Renal pelvis (tissue), 1 donor: ENCODE measurements at regions not wholly inside any gene's neighbourhood (a gene's known extent, or its start where the extent isn't known, plus 50 kb on each side); places are given as distances from the start of the nearest gene placed in this dataset.

Experiments
- DNase-seq: peaks from one replicate; pipeline ENCODE4 v3.0.0-alpha.2; 2013

DNA sequence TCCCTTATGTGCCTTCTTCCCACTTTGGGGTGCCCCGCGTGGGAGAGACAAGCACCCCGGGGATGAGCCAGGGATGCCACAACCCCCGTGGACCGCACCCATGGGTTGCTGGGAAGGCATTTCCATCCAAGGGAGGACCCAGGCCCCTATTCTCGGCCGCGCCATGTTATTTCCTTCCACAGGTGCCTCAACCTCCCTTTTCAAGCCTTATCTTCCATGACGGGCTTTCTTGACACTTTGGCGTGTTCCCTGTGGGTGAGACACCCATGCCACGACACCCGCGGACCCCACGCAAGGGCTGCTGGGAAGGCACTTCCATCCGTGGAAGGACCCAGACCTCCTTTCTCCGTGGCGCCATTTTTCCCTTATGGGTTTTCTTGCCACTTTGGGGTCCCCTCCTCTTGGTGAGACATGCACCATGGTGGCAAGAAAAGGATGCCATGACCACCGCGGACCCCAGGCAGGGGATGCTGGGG is 269.2 kb downstream of the ALG10 start:
- no peak for DNase-seq

GRCh38 chr12:34292736-34293625 is 270.7 kb downstream of the ALG10 start:
- DNase-seq, result no peak

- no peak for DNase-seq
Observed at GRCh38 chr12:34294137-34294536, 271.8 kb downstream of the ALG10 start.

DNA sequence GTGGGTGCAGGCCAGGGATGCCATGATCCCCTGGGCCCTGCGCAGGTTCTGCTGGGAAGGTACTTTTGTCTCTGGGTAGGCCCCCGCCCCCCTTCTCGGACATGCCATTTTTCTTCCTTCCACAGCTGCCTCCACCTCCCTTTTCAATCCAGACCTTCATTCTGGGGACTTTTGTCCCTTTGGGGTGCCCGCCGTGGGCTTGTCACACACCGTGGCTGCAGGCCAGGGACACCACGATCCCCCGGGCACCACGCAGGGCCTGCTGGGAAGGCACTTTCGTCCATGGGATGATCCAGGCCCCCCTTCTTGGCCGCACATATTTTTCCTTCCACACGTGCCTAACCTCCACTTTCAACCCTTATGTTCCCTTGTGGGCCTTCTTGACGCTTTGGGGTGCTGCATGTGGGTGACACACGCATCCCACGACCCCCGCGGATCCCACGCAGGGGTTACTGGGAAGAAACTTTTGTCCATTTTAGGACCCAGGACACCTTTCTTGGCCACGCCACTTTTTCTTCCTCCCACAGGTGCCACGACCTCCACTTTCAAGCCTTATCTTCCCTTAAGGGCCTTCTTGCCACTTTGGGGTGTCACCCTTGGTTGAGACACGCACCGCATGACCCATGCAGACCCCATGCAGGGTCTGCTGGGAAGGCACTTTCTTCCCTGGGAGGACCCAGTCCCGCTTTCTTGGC is 272.5 kb downstream of the ALG10 start:
- no peak for DNase-seq

GRCh38 chr12:34295366-34296142 is 273.3 kb downstream of the ALG10 start:
- no peak for DNase-seq

- no peak for DNase-seq
Observed at GRCh38 chr12:34296143-34297041, 274.1 kb downstream of the ALG10 start.

DNA sequence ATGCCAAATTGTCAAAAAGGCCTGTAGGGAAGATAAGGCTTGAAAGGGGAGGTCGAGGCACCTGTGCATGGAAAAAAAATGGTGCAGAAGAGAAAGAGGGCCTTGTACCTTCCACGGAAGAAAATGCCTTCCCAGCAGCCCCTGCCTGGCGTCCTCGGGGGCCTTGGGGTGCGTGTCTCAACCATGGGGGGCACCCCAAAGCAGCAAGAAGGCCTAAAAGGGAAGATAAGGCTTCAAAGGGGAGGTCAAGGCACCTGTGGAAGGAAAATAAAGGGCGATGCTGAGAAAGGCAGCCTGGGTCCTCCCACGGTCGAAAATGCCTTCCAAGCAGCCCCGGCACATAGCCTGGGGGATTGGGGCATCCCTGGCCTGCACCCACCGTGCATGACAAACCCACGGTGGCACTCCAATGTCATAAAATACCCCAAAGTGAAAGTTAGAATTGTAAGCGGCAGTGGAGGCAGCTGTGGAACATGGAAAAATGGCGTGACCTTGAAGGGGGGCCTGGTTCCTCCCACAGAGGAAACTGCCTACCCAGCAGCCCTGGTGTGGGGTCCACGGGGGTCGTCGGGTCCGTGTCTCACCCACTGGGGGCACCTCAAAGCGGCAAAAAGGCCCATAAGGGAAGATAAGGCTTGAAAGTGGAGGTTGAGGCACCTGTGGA is 275.0 kb downstream of the ALG10 start:
- no peak for DNase-seq

GRCh38 chr12:34297790-34298164 is 275.5 kb downstream of the ALG10 start:
- no peak for DNase-seq

DNA sequence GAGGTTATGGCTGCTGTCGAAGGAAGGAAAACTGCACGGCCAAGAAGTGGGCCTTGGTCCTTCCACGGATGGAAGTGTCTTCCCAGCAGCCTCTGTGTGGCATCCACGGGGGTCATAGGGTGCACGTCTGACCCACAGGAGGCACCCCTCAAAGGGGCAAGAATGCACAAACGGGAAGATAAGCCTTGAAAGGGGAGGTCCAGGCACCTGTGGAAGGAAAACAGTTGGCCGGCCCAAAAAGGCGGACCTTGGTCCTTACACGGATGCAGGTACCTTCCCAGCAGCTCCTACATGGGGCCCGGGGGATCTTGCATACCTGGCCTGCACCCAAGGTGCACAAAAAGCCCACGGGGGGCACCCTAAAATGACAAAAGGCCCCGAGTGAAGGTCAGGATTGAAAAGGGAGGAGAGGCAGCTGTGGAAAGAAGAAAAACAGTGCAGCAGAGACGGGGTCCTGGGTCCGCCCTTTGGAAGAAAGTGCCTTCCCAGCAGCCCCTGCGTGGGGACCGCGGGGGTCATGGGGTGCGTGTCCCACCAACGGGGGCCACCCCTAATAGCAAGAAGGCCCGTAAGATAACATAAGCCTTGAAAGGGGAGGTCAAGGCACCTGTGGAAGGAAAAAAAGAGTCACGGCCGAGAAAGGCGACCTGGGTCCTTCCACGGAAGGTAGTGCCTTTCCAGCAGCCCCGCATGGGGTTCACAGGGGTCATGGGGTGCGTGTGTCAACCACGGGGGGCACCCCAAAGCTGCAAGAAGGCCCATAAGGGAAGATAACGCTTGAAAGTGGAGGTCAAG is 276.1 kb downstream of the ALG10 start:
- no peak for DNase-seq

GRCh38 chr12:34298971-34299801 is 276.9 kb downstream of the ALG10 start:
- no peak for DNase-seq

DNA sequence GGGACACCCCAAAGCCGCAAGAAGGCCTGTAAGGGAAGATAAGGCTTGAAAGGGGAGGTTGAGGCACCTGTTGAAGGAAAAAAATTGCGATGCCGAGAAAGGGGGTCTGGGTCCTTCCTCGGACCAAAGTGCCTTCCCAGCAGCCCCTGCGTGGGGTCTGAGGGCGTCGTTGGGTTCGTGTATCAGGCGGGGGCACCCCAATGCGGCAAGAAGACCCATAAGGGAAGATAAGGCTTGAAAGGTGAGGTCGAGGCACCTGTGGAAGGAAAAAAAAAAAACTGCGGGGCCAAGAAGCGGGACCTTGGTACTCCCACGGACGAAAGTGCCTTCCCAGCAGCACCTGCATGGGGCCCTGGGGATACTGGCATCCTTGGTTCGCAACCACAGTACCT is 277.5 kb downstream of the ALG10 start:
- DNase-seq, result no peak

GRCh38 chr12:34300376-34301250 is 278.3 kb downstream of the ALG10 start:
- no peak for DNase-seq

DNA sequence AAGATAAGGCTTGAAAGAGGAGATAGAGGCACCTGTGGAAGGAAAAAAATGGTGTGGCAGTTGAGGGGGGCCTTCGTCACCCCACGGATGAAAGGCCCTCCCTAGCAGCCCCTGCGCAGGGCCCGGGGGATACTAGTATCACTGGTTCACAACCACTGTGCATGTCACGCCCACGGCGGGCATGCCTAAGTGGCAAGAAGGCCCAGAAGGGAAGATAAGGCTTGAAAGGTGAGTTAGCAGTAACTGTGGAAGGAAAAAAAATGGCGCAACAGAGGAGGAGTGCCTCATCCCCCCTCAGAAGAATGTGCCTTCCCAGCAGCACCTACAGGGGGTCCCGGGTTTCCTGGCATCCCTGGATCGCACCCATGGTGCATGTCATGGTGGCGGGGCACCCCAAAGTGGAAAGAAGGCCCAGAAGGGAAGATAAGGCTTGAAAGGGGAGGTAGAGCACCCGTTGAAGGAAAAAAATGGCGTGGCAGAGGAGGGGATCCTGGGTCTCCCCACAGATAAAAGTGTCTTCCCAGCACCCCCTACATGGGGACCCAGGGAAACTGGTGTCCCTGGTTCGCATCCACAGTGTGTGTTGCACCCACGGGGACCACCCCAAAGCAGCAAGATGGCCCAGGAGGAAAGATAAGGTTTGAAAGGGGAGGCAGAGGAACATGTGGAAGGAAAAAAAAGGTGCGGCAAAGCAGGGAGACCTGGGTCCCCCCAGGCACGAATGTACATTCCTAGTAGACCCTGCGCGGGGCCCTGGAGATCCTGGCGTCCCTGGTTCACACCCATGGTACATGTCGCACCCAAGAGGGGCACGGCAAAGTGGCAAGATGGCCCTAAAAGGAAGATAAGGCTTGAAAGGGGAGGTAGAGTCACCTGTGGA is 279.2 kb downstream of the ALG10 start:
- no peak for DNase-seq

- no peak for DNase-seq
Observed at GRCh38 chr12:34302131-34302885, 280.0 kb downstream of the ALG10 start.

GRCh38 chr12:34303091-34303870 is 281.0 kb downstream of the ALG10 start:
- DNase-seq, result no peak
